GM23338 (cell line): ENCODE measurements at regions not wholly inside any gene's neighbourhood (a gene's known extent, or its start where the extent isn't known, plus 50 kb on each side); places are given as distances from the start of the nearest gene placed in this dataset.

Experiments
- CTCF ChIP-seq, 2 experiments: fragments of 200-600 bp in 1 of 2; sonication (generic) in 1 of 2; conservative IDR thresholded peaks; 2 replicates each; pipeline versions ENCODE4 v1.5.1 to v1.6.1; 2016 to 2017; ENCODE audit warnings: antibody characterized with exemption in 2 of 2, low read depth in 2 of 2, mild to moderate bottlenecking in 2 of 2, moderate library complexity in 1 of 2
- EZH2 ChIP-seq: fragments of 200-600 bp; sonication (generic); IDR thresholded peaks from one replicate; pipeline ENCODE4 v1.8.0; 2017; ENCODE audit warnings: antibody characterized with exemption, mild to moderate bottlenecking, low read depth; ENCODE audit not compliant: unreplicated experiment
- EZH2phosphoT487 ChIP-seq: fragments of 200-600 bp; sonication (generic); IDR thresholded peaks from one replicate; pipeline ENCODE4 v1.8.1; 2018; ENCODE audit warnings: antibody characterized with exemption; ENCODE audit not compliant: unreplicated experiment
- POLR2AphosphoS5 ChIP-seq: IDR thresholded peaks from 2 replicates; pipeline ENCODE4 v1.6.1; 2016; ENCODE audit warnings: antibody characterized with exemption, low read depth
- REST ChIP-seq: IDR thresholded peaks from one replicate; pipeline ENCODE4 v1.6.1; 2018; ENCODE audit warnings: antibody characterized with exemption; ENCODE audit not compliant: unreplicated experiment

- TF ChIP-seq CTCF (conservative IDR thresholded peaks at IDR 0.05; ENCODE audit: low read depth in 2 of 2) (no peak), EZH2 (no peak), POLR2AphosphoS5 (no peak), REST (no peak), EZH2phosphoT487 (no peak)
Measured at GRCh38 chr6:21668795-21669194, 75.2 kb downstream of the SOX4 start.
